HG02885 (cell line): ENCODE measurements at regions not wholly inside any gene's neighbourhood (a gene's known extent, or its start where the extent isn't known, plus 50 kb on each side); places are given as distances from the start of the nearest gene placed in this dataset.

ENCODE experiments used
- ATAC-seq: cut with Tn5 transposase; IDR thresholded peaks from one replicate; pipeline ENCODE4 v1.9.1; 2021; ENCODE audit warnings: mild to moderate bottlenecking; ENCODE audit not compliant: unreplicated experiment, poor library complexity

- ATAC-seq = no peak
Observed at GRCh38 chr6:47152666-47153403, 110.7 kb upstream of the ADGRF1 start.

- ATAC-seq = no peak
Observed at GRCh38 chr6:47151232-47151898, 109.2 kb upstream of the ADGRF1 start.

GRCh38 chr6:47149554-47149953 is 107.4 kb upstream of the ADGRF1 start:
- no peak for ATAC-seq

- no peak for ATAC-seq
Observed at GRCh38 chr6:47149066-47149465, 106.9 kb upstream of the ADGRF1 start.

- no peak for ATAC-seq
Observed at GRCh38 chr6:47147836-47148344, 105.8 kb upstream of the ADGRF1 start.

GRCh38 chr6:47147175-47147727 is 105.1 kb upstream of the ADGRF1 start:
- ATAC-seq = no peak

- ATAC-seq = no peak
Observed at GRCh38 chr6:47146431-47147174, 104.5 kb upstream of the ADGRF1 start.

- ATAC-seq = no peak
Observed at GRCh38 chr6:47145212-47145611, 103.1 kb upstream of the ADGRF1 start.

GRCh38 chr6:47144306-47144705 is 102.2 kb upstream of the ADGRF1 start:
- ATAC-seq = no peak

- ATAC-seq = no peak
Observed at GRCh38 chr6:47141963-47142362, 99.8 kb upstream of the ADGRF1 start.

GRCh38 chr6:47141171-47141570 is 99.0 kb upstream of the ADGRF1 start:
- no peak for ATAC-seq

GRCh38 chr6:47138046-47138445 is 95.9 kb upstream of the ADGRF1 start:
- ATAC-seq = no peak

GRCh38 chr6:47137073-47137472 is 94.9 kb upstream of the ADGRF1 start:
- ATAC-seq = no peak

- no peak for ATAC-seq
Observed at GRCh38 chr6:47135772-47136171, 93.6 kb upstream of the ADGRF1 start.

- no peak for ATAC-seq
Observed at GRCh38 chr6:47134476-47135189, 92.5 kb upstream of the ADGRF1 start.

GRCh38 chr6:47133230-47134000 is 91.3 kb upstream of the ADGRF1 start:
- no peak for ATAC-seq

- ATAC-seq = no peak
Observed at GRCh38 chr6:47132724-47133123, 90.6 kb upstream of the ADGRF1 start.

- ATAC-seq = no peak
Observed at GRCh38 chr6:47131773-47132172, 89.6 kb upstream of the ADGRF1 start.

GRCh38 chr6:47130086-47130485 is 88.0 kb upstream of the ADGRF1 start:
- no peak for ATAC-seq
